ENCODE measurements at regions not wholly inside any gene's neighbourhood (a gene's known extent, or its start where the extent isn't known, plus 50 kb on each side); places are given as distances from the start of the nearest gene placed in this dataset.

DNA sequence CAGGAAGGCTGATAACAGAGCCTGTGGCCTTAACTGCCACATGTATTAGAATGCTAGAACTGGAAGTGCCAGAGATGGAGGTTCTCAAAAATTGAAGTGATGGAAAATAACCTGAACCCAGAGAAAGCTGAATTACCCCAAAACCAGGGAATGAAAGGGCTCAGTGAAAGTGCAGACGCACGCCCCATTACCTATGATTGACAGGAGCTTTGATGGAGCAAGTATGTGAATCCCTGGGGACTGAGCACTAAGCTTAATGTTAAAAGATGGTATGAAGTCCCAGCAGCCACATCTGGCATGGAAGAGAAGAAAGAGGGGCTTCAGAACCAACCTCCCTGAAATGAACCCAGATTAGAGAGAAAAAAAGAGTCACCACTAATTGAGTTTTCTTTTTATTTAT is 118.4 kb upstream of the FHIT start:
- no peak for ATAC-seq

DNA sequence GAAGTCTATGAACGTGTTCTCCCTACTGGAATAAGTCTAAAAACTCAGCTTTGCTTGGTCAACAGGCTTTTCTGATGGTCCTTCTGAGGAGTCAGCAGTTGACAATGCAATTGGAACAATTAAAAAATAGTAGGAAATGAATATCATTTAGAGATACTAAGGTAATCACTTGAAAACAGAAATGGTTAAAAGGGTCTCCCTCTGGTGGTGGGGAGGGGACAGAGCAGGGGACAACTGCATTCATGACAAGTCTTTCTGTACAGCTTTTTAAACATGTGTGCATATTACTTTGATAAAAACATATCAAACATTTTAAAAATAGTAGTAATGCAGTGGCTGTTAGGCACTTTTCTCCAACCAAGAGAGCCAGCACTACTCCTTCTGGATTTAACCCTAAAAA is 119.9 kb upstream of the FHIT start:
- no peak for TF ChIP-seq ARNTL (CRISPR knock-in tag; IDR thresholded peaks at IDR 0.05; ENCODE audit: borderline replicate concordance, low read depth)
- peak; percentile 49; the same call in 1 of the 3 replicates for ATAC-seq

More for the DNA sequence above, 118.4 kb upstream of the FHIT start:
- TF ChIP-seq GLIS3 (CRISPR knock-in tag; IDR thresholded peaks at IDR 0.05) (no peak), OSR1 (CRISPR knock-in tag; IDR thresholded peaks at IDR 0.05) (no peak), PPARA (CRISPR knock-in tag; IDR thresholded peaks at IDR 0.05; ENCODE audit: borderline replicate concordance) (no peak), BACH2 (CRISPR knock-in tag; IDR thresholded peaks at IDR 0.05; ENCODE audit: borderline replicate concordance) (no peak), ISL1 (CRISPR knock-in tag; IDR thresholded peaks at IDR 0.05) (no peak), ZFP3 (CRISPR knock-in tag; IDR thresholded peaks at IDR 0.05) (no peak), ZNF70 (CRISPR knock-in tag; IDR thresholded peaks at IDR 0.05) (no peak)
- TF ChIP-seq, protein P1, sequence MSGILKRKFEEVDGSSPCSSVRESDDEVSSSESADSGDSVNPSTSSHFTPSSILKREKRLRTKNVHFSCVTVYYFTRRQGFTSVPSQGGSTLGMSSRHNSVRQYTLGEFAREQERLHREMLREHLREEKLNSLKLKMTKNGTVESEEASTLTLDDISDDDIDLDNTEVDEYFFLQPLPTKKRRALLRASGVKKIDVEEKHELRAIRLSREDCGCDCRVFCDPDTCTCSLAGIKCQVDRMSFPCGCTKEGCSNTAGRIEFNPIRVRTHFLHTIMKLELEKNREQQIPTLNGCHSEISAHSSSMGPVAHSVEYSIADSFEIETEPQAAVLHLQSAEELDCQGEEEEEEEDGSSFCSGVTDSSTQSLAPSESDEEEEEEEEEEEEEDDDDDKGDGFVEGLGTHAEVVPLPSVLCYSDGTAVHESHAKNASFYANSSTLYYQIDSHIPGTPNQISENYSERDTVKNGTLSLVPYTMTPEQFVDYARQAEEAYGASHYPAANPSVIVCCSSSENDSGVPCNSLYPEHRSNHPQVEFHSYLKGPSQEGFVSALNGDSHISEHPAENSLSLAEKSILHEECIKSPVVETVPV (CRISPR knock-in tag; IDR thresholded peaks at IDR 0.05), result no peak
- TF ChIP-seq, protein P2, sequence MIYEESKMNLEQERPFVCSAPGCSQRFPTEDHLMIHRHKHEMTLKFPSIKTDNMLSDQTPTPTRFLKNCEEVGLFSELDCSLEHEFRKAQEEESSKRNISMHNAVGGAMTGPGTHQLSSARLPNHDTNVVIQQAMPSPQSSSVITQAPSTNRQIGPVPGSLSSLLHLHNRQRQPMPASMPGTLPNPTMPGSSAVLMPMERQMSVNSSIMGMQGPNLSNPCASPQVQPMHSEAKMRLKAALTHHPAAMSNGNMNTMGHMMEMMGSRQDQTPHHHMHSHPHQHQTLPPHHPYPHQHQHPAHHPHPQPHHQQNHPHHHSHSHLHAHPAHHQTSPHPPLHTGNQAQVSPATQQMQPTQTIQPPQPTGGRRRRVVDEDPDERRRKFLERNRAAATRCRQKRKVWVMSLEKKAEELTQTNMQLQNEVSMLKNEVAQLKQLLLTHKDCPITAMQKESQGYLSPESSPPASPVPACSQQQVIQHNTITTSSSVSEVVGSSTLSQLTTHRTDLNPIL (CRISPR knock-in tag; IDR thresholded peaks at IDR 0.05; ENCODE audit: low read depth), result no peak
- TF ChIP-seq, protein P3, sequence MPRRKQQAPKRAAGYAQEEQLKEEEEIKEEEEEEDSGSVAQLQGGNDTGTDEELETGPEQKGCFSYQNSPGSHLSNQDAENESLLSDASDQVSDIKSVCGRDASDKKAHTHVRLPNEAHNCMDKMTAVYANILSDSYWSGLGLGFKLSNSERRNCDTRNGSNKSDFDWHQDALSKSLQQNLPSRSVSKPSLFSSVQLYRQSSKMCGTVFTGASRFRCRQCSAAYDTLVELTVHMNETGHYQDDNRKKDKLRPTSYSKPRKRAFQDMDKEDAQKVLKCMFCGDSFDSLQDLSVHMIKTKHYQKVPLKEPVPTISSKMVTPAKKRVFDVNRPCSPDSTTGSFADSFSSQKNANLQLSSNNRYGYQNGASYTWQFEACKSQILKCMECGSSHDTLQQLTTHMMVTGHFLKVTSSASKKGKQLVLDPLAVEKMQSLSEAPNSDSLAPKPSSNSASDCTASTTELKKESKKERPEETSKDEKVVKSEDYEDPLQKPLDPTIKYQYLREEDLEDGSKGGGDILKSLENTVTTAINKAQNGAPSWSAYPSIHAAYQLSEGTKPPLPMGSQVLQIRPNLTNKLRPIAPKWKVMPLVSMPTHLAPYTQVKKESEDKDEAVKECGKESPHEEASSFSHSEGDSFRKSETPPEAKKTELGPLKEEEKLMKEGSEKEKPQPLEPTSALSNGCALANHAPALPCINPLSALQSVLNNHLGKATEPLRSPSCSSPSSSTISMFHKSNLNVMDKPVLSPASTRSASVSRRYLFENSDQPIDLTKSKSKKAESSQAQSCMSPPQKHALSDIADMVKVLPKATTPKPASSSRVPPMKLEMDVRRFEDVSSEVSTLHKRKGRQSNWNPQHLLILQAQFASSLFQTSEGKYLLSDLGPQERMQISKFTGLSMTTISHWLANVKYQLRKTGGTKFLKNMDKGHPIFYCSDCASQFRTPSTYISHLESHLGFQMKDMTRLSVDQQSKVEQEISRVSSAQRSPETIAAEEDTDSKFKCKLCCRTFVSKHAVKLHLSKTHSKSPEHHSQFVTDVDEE (CRISPR knock-in tag; IDR thresholded peaks at IDR 0.05), result no peak

DNA sequence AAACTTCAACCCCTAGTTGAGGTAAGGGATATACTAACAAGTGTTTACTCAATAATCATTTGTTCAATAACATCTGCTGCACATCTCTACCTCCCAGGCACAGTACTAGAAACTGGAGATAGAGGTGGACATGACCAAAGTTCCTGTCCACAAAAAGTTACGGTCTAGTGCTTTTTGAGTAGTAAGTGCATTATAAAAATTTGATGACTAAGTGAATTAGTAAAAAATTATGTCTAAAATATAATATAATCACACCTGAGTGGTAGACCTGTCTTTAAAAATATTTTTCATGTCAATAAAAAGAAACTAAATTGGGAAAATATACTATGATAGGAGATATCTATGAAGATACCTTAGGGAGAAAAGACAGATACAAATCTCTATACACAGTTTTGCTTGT is 121.5 kb upstream of the FHIT start:
- ATAC-seq, result no peak
- TF ChIP-seq, protein P2 (CRISPR knock-in tag; IDR thresholded peaks at IDR 0.05; ENCODE audit: low read depth), result no peak
- no peak for TF ChIP-seq ZNF565 (CRISPR knock-in tag; conservative IDR thresholded peaks at IDR 0.05; ENCODE audit: low read depth)
- TF ChIP-seq SNAI2 (CRISPR knock-in tag; IDR thresholded peaks at IDR 0.05), result no peak
- TF ChIP-seq, protein P4, sequence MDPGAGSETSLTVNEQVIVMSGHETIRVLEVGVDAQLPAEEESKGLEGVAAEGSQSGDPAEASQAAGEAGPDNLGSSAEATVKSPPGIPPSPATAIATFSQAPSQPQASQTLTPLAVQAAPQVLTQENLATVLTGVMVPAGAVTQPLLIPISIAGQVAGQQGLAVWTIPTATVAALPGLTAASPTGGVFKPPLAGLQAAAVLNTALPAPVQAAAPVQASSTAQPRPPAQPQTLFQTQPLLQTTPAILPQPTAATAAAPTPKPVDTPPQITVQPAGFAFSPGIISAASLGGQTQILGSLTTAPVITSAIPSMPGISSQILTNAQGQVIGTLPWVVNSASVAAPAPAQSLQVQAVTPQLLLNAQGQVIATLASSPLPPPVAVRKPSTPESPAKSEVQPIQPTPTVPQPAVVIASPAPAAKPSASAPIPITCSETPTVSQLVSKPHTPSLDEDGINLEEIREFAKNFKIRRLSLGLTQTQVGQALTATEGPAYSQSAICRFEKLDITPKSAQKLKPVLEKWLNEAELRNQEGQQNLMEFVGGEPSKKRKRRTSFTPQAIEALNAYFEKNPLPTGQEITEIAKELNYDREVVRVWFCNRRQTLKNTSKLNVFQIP (CRISPR knock-in tag; IDR thresholded peaks at IDR 0.05; ENCODE audit: borderline replicate concordance, low read depth), result no peak
- TF ChIP-seq, protein P3 (CRISPR knock-in tag; IDR thresholded peaks at IDR 0.05), result no peak
- TF ChIP-seq TCF4 (CRISPR knock-in tag; IDR thresholded peaks at IDR 0.05; ENCODE audit: borderline replicate concordance), result no peak
- TF ChIP-seq ZFP30 (CRISPR knock-in tag; IDR thresholded peaks at IDR 0.05), result no peak
- no peak for TF ChIP-seq ARNTL (CRISPR knock-in tag; IDR thresholded peaks at IDR 0.05; ENCODE audit: borderline replicate concordance, low read depth)
- TF ChIP-seq ISL1 (CRISPR knock-in tag; IDR thresholded peaks at IDR 0.05), result no peak
- TF ChIP-seq OSR1 (CRISPR knock-in tag; IDR thresholded peaks at IDR 0.05), result no peak
- TF ChIP-seq, protein P5, sequence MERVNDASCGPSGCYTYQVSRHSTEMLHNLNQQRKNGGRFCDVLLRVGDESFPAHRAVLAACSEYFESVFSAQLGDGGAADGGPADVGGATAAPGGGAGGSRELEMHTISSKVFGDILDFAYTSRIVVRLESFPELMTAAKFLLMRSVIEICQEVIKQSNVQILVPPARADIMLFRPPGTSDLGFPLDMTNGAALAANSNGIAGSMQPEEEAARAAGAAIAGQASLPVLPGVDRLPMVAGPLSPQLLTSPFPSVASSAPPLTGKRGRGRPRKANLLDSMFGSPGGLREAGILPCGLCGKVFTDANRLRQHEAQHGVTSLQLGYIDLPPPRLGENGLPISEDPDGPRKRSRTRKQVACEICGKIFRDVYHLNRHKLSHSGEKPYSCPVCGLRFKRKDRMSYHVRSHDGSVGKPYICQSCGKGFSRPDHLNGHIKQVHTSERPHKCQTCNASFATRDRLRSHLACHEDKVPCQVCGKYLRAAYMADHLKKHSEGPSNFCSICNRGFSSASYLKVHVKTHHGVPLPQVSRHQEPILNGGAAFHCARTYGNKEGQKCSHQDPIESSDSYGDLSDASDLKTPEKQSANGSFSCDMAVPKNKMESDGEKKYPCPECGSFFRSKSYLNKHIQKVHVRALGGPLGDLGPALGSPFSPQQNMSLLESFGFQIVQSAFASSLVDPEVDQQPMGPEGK (CRISPR knock-in tag; IDR thresholded peaks at IDR 0.05; ENCODE audit: borderline replicate concordance), result no peak
